NCI-H1436 (cell line): ENCODE measurements at regions not wholly inside any gene's neighbourhood (a gene's known extent, or its start where the extent isn't known, plus 50 kb on each side); places are given as distances from the start of the nearest gene placed in this dataset.
A peak's percentile ranks its signal among the peaks of the same experiment; 100 is the strongest.
"Not testable (repeated sequence)": the region's sequence is repeated elsewhere in the genome, so short reads cannot be mapped to it uniquely, and the experiment has no call there.

Source experiments
- DNase-seq: peaks from one replicate; lab custom pipeline; 2025; lab: John Stamatoyannopoulos, UW

DNA sequence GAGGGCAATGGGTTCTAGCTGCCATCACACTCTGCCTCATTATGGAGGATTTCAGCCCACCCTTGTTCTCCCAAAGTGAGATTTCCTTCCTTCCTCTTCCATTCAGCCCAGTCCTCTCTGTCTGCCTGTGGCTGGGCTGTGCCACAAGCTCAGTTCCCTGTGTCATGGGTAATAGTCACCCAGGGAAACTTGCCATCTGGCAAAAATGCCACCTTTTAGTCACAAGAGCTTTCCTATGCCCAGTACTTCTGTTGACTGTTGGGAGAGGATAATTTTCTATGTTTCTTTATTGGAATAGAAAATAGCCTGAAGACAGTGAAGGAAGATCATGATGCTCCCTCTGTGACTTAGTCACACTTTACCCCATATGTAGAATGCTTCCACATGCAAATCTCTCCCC, 71.4 kb downstream of the TLR4 start:
- no peak for DNase-seq

DNA sequence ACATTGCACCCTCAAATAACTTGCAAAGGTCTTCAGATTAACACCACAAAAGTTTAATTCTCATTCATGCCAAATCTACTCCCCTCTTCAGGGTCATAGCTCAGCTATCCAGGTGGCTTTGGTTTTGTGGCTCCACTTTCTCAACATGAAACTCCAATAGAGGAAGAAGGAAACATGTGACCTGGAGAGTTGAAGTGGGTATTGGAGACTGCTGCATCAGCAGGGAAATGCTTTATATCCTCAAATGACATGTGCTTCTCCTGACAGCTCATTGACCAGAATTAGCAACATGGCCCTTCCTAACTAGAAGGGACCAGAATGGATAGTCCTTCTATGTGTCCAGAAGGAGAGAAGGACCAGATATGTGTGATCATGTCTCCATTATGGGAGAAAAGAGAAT, 73.6 kb downstream of the TLR4 start:
- no peak for DNase-seq

DNA sequence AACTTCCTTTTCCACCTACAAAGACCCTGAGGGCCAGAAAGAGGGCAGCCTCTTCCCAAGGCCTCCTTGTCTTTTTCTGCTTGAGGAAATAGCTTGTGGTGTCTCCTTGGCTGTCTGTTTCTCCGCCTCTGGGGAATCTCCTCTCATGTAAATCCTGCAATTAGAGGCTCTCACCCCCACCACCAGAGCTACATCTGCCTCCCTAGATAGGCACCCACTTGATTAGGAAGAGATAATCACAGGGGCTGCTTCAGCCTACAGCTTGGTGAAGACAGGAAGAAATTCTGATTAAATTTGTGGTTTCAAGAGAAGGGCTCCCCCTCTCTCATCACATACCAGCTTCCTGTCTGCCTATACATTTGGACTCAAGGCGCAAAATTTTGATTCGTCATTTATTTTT, 75.6 kb downstream of the TLR4 start:
- DNase-seq = no peak

DNA sequence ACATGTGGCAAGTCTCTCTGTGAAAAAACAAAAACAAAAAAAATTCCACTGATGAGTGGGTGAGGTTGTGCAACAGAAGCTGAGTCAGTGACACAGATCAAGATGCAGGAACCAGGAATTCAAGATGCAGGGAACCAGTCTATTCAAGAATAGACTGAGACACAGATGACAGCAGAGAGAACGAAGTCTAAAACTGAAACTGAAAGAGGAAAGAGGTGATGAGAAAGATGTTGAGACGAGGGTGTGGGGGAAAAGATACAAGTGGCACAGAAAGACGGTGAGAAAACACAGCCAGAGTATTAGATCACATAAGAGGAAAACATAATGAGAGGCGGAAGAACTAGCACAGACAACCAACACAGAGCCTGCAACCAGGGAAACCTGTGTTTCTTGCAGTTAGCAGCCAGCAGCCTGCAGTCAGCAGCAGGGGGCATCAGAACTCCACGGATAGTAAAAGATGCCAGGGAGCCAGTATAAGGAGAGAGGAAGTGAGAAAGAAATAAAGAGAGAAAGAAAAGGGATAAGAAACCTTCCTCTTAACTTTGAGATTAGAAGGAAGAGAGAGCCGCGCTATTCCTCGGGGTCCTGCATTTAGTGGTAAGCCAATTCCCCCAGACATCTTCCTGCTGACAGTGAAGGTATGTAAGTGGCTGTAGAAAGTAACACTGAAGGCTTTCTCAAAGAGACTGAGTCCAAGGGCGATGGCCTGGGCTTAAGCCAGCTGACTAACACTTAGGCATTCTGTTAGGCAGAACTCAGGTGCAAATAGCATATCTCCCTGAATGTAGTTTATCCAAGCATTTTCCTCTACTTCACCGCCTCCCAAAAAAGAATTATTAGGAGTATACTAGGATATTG, 79.0 kb downstream of the TLR4 start:
- DNase-seq = peak; percentile 75

DNA sequence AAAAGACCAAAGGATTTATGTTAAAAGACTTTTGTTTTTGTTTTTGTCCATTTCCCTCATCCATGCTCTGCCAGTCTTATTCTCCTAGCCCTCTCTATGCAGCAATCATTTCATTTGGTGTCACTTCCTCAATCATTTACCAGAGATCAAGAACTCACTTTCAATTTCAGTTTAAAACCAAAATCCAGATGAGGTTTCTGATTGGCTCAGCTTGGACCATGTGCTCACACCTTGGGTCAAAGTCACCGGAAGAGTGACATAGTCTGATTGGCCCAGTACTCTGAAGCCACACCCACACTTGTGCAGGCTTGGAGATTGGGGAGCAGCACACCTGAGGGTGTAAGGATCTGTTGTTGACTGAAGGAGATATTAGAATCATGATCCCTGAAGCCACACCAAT, 79.6 kb downstream of the TLR4 start:
- DNase-seq = no peak

DNA sequence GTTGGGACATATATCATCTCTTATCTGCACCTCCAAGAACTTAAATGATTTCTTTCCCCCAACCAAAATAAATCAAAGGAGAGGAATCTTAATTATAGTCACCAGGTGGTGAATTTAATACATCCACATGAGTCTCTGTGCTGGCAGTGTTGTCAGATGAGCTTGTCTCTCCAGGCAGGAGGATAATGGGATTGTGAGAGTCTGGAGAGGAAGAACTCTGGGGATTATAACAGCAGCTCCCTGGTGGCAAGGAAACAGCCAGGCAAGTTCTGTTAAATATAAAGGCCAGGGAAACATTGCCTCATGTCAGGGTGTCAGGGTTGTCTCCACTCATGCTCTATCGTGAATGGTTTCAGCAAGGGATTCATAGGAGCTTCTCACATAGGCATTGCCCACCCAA, 80.8 kb downstream of the TLR4 start:
- DNase-seq = no peak

DNA sequence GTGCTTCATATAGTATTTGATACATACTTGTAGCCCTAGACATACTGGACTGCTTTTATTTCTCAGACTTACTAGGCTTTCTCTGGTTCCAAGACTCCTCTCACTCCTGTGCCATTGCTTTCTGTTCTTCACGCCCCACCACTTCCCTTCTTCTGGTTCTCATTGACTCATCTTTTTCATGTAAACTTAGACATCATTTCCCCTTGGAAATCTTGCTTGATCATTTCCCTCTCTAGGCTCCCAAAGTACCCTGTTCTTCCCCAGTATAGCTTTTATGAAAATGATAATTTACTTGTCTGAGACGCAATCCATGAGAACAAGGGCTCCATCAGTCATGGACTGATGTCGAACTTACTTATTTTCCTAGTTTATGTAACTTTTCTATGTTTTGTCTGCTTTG, 83.5 kb downstream of the TLR4 start:
- DNase-seq = no peak

DNA sequence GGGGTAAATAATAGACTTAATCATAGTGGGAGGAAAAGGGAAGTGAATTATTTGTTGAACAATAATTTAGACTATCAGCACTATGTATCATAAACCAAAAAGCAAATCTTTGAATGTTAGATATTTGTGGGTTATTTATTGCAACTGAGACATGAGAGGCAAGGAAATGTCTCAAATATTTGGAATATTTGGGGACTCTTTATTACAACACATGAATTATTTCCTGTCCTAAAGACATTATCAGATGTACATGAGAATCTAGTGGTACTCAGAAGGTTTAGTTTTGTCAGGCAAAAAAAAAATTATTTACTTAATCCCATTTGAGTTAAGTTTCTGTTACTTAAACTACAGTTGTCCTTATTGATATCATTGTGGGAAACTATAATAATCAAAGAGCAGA, 91.1 kb downstream of the TLR4 start:
- no peak for DNase-seq

DNA sequence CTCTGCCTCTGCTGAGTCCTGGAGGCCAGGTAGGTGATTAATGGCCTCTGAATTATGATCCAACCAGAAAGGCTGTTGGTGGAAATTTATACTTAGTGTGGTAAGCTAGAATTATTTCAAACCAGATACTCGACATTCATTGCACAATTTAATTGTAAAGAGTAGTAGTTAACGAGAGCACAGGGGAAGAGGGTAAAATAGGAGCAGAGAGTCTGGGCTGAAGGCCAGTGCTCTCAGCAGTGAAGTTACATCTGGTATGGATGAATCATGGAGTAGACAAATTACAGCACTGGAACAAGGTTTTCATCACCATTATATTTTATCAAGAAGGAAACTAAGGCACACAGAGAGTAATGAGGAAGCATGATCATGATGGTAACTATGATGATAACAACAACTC, 92.5 kb downstream of the TLR4 start:
- DNase-seq = no peak

DNA sequence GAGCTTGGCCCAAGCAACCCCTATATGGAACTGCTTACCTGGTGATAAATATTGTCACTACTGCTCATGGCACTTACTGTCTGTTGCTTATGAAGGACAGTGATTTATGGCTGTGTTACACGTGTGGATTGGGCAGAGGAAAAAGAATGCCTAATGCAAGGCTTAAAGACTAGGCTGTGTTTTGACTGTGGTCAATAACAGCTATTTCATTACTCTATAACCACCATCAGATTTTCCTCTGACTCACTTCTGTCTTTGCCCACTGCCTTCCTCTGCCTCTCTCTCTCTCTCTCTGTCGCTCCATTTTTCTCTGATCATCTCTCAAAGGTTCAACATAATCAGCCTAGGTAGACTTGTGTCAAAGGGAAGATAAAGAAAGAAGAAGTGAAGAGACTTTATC, 96.2 kb downstream of the TLR4 start:
- DNase-seq = no peak

DNA sequence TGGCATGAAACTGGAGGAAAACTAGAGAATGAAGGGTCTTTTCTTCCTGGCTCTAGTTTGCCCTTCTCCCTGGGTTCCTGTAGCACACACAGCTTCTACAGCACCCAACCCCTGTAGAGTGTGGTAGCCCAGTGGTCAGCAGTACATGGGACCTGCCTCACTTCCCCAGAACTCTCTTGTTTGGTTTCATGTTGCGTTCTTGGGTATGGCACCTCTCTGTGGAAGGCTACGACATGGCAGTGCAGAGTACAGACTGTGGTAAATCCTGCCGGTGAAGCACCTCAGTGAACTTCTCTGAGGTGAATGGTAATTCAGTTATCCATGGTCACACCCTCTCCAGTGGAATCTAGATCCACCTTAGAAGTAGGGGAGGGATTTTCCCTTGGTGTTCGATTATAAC, 105.5 kb downstream of the TLR4 start:
- DNase-seq = no peak

DNA sequence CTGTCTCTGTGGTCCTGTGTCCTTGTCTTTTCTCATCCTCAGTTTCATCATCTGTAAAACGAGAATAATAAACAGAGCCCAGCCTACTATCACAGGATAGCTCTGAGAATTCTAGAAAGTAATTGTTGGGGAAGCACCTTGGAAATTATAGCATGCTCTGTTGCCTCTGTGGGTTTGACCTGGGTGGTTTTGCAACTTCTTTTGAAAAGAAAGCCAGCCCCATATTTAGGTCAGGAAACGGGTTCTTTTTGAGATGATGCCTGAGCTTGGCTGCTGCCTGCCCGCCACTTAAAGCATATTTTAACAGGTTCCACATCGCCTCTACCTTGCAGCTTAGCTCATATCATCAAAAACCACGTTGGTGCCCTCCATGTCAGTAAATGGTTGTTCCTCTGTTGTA, 111.1 kb downstream of the TLR4 start:
- no peak for DNase-seq

DNA sequence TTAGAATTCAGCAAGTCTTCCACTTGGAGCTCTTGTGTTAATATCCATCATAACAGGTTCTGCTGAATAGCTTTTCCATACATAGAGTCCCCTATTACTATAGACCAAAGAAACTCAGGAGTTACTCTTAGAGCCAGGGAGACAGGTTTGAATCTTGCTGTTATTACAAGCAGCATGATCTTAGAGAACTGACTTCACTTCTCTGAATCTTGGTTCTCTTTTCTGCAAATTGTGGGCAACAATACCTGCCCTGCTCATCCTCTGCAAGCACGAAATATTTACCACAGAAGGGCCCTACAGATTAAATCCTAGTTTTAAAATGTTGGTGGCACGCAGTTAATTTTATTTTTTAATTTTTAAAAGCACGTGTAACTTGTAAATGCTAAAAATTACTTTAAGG, 111.7 kb downstream of the TLR4 start:
- no peak for DNase-seq

DNA sequence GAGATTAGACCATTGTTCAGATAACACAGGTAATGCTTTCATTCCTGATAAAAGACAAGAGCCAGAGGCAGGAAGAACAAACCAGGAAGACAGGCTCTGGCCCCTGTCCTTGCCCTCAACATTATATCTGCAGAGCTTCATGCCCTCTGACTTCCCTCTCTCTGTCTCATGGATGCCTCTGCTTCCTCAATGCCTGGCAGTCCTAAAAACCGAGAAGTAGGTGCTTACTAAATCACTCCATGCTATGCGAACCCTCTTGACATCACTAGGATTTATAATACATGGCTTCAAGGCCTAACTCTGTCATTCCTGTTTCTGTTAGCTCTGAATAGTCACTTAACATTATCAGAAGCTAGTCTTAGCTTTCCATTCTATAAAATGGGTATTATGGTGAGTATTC, 117.8 kb downstream of the TLR4 start:
- no peak for DNase-seq

DNA sequence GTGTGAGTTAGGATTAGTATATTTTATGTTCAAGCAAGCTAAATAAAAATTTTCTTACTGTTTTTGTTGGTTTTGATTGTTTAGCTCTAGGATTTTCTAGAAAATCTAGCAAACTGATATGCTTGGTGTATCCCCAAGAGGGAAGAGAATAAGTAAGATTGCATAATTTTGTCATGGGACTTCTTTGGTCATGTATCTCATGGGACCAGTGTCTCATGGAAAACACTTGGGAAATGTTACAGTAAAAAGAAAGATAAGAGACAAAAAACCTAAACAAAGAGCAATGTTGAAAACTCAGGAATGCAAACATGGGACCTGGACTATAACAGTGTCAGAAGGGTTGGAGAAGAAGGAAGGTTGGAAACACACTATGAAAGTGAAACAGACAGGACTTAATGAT, 119.4 kb downstream of the TLR4 start:
- DNase-seq = no peak

DNA sequence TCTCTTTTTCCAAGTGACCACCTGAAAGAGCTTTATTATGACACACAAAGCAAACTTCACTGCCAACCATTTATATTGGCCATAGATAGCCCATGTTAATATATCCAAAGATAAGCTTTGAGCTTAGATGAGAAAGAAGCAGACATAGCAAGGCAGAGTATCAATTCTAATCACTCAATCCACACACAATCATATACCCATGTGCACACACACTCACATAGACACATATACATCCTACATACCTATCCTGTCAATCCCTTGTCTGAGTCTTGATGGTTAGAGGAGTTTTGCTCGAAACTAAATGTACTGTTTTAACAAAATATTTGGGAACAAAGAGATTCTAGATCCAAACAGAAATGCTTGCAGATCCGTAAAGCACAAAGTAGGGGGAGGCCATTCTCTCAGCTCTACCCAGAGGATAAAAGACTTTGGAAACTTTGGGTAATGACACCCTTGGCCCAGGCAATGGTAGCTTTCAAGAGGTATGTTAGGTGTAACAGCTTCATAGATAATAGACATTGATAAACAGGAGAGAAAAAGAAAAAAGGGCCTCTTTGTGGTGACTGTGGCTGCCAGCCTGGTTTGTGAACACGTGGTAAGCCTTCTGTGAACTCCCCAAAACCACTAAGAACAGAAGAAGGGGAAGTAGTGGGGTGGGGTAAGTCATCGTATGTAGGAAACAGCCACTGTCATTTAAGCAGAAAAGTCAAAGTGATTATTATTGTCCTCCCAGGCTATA, 121.6 kb downstream of the TLR4 start:
- DNase-seq = no peak

DNA sequence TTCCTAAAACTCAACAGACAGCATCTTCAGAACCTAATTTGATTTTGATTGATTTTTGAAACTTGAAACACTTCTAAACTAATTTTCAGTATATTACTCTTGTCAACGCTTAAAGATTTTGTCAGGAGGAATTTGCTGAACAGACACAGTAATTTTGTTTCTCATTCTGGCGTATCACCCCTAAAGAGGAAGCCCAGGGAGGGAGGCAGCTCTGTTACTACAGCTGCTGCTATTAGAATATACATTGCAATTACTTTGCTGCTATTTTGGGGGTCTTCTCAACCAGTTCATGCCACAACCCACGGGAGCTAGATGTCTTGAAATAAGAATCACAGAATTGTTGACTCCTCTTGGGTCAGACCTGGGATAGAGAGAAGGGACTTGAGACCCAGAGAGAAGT, 122.6 kb downstream of the TLR4 start:
- no peak for DNase-seq

DNA sequence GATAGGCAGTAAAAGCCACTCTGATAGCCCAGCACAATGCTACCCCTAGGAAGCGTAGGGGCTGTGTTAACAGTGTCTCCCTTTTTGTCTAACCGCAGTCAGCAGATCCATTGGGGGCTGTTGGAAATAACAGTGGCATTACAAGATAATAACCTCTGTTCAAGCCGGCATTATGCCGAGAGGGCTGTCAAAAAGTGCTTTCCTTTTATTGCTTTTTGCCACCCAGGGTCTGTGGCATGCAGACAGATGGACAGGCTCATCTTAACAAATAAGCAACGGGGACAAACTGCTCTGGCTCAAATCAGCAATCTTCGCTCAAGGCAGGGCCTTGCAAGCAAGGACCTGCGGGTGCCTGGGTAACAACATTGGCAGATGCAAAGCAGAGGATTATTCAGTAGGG, 123.3 kb downstream of the TLR4 start:
- DNase-seq = no peak

DNA sequence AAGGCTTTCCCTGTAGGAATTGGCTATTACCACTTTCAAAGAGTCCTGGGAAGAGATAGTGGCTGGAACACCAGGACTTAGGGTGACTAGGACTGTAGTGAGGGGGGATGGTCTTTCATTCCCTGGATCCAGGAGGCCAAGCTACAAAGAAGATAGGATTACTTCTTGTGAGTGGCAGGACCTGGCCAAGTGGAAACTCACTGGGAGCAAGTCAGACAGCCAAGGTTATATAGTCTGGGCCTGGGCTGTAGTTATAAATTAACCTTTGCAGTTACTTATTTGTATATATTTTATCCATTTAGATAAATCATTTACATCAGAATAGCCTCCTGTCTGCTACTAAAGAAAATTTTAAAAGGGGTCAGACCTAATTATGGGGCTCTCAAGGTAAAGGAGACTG, 124.3 kb downstream of the TLR4 start:
- DNase-seq = no peak

DNA sequence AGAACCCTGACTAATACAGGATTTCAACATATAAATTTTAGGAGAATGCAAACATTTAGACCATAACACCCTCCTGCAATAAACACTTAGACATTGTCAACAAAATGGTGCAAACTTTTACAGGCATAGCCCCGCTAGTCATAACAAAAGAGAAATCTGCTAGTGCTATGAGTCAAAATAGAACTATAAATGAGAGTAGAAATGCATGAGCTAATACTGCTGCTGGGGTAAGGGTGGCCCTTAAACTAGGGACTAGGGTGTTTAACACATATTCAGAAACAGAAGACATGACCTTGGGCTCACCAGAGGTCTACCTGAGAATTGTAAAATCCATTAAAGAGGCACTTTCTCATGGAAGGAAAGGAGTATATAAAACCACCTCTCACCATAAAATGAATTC, 131.6 kb downstream of the TLR4 start:
- no peak for DNase-seq

DNA sequence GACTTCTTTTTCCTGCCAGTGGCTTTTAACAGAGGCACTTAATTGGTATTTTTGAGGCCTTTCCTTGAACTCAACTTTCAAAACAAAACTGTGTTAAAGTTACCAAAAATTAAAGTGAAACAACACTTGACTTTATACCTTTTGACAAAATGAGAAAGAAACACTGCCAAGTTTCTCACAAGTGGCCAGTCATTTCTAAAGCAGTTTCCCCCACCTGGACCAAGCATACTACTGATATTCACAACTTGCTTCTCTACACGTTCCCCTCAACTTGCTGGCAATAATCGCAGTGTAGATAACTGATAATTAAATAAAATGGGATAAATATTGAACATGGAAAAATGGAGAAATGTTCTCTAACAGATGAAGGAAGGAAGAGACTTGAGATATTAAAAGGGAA, 135.7 kb downstream of the TLR4 start:
- no peak for DNase-seq

DNA sequence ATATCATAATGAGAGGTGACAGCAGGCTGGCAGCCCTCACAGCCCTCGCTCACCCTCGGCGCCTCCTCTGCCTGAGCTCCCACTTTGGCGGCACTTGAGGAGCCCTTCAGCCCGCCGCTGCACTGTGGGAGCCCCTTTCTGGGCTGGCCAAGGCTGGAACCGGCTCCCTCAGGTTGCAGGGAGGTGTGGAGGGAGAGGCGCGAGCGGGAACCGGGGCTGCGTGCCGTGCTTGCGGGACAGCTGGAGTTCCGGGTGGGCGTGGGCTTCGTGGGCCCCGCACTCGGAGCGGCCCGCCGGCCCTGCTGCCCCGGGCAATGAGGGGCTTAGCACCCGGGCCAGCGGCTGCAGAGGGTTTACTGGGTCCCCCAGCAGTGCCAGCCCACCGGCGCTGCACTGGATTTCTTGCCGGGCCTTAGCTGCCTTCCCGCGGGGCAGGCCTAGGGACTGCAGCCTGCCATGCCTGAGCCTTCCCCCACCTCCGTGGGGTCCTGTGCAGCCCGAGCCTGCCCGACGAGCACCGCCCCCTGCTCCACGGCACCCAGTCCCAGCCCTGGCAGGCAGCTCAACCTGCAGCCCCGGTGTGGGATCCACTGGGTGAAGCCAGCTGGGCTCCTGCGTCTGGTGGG, 147.7 kb downstream of the TLR4 start:
- DNase-seq = not testable (repeated sequence)

DNA sequence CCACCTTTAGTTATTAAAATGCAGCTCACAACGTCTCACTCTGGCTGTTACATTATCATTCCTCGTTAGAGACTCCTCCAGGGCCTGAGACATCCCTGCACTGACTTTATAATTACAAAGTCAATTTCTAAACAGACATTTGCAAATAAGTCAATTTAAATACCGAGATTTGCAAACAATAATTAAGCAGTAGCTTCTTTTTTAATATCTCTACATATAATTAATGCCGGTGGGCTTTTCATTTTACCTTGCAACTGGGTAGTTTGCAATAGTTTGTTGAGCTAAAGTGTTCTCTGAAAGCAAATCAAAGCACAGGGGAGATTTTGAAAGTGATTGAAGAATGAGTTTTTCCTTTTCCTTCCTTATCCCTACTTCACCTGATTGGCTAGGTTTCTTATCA, 154.4 kb downstream of the TLR4 start:
- no peak for DNase-seq
